Esophagus muscularis mucosa (tissue), 4 donors: ENCODE measurements at regions not wholly inside any gene's neighbourhood (a gene's known extent, or its start where the extent isn't known, plus 50 kb on each side); places are given as distances from the start of the nearest gene placed in this dataset.

Source experiments
- DNase-seq: peaks from one replicate; pipeline ENCODE4 v3.0.0-alpha.2; 2017; ENCODE audit errors: extremely low spot score
- H3K27ac ChIP-seq, 4 donors: fragments of 200-600 bp; sonication (generic); replicated peaks in 1 of 4; 1 replicate in 3 of 4; 2 replicates in 1 of 4; pipeline ENCODE4 v1.5.1; 2016 to 2019; ENCODE audit warnings: mild to moderate bottlenecking in 1 of 4
- H3K27me3 ChIP-seq, 4 donors: fragments of 200-600 bp; sonication (generic); one replicate each; pipeline versions ENCODE4 v1.5.1 to v1.6.0; 2016 to 2019
- H3K36me3 ChIP-seq, 4 donors: fragments of 200-600 bp; sonication (generic); one replicate each; pipeline ENCODE4 v1.5.1; 2016 to 2019
- H3K4me1 ChIP-seq, 4 donors: fragments of 200-600 bp; sonication (generic); one replicate each; pipeline ENCODE4 v1.5.1; 2016 to 2019
- H3K4me3 ChIP-seq, 4 donors: fragments of 200-600 bp; sonication (generic); 1 replicate in 2 of 4; 2 replicates in 2 of 4; pipeline ENCODE4 v1.5.1; 2016 to 2019; ENCODE audit warnings: mild to moderate bottlenecking in 4 of 4, moderate library complexity in 1 of 4
- H3K9me3 ChIP-seq, 4 donors: fragments of 200-600 bp; sonication (generic); 1 replicate in 3 of 4; 2 replicates in 1 of 4; pipeline ENCODE4 v1.5.1; 2016 to 2019
- CTCF ChIP-seq, 3 experiments: fragments of 200-600 bp in 2 of 3; fragments of 450-650 bp in 1 of 3; sonication (generic) in 2 of 3; IDR thresholded peaks; one replicate each; pipeline ENCODE4 v1.5.1; 2017 to 2019; ENCODE audit warnings: antibody characterized with exemption in 3 of 3, mild to moderate bottlenecking in 2 of 3, moderate library complexity in 1 of 3
- EP300 ChIP-seq: sonication (generic); formaldehyde crosslinking; IDR thresholded peaks from one replicate; pipeline ENCODE4 v1.6.1; 2017; ENCODE audit warnings: antibody characterized with exemption
- POLR2A ChIP-seq: fragments of 450-650 bp; IDR thresholded peaks from one replicate; pipeline ENCODE4 v1.6.1; 2017; ENCODE audit warnings: antibody characterized with exemption, moderate library complexity, mild to moderate bottlenecking, low read depth
- POLR2AphosphoS5 ChIP-seq, 2 donors: sonication (generic); formaldehyde crosslinking; IDR thresholded peaks; one replicate each; pipeline ENCODE4 v1.6.1; 2017; ENCODE audit warnings: antibody characterized with exemption in 2 of 2
- WGBS: methylation state at CpG from one replicate; pipeline ENCODE4 v1.1.5; 2018; 5-methylcytosine and 5-hydroxymethylcytosine counted together
- intact Hi-C: fragments of 100-400 bp; cut with DNase I; formaldehyde crosslinking; loops from one replicate; pipeline ENCODE4 v1.15.1; 2023

- no peaks in the 10 kb centered on the region for H3K36me3 ChIP-seq
- H3K4me3 ChIP-seq, result no peak overlapping the region
- WGBS, result 92% methylated on average over 8 of the region's 8 CpGs
- TF ChIP-seq POLR2A, result no peak
- no peak for TF ChIP-seq EP300
- no peak for TF ChIP-seq CTCF (IDR thresholded peaks at IDR 0.05)
- no peak for TF ChIP-seq POLR2AphosphoS5 (IDR thresholded peaks at IDR 0.05)
- no peak overlapping the region for H3K27ac ChIP-seq
- intact Hi-C loops, result no loop called here
- H3K4me1 ChIP-seq, result no peaks in the 10 kb centered on the region
- peaks cover 0 to 11% (median 0%) of the 10 kb centered on the region in 4 donors for H3K27me3 ChIP-seq
- DNase-seq, result no peak
- H3K9me3 ChIP-seq, result peaks cover 0 to 37% (median 17%) of the 10 kb centered on the region in 4 donors
These were observed 268.3 kb upstream of the SALL3 start for GRCh38 chr18:78711316-78711715.

- Histone ChIP-seq H3K4me3 (no peak overlapping the region), H3K27ac (no peak overlapping the region), H3K36me3 (no peaks in the 10 kb centered on the region), H3K9me3 (peaks cover 0 to 34% (median 17%) of the 10 kb centered on the region in 4 donors), H3K4me1 (no peaks in the 10 kb centered on the region), H3K27me3 (peaks cover 0 to 11% (median 0%) of the 10 kb centered on the region in 4 donors)
- 78% methylated on average over 3 of the region's 4 CpGs for WGBS
- intact Hi-C loops, result no loop called here
- TF ChIP-seq POLR2AphosphoS5 (IDR thresholded peaks at IDR 0.05), result no peak
- DNase-seq, result no peak
These were observed 267.6 kb upstream of the SALL3 start for GRCh38 chr18:78711971-78712370.

- peaks cover 0 to 25% (median 10%) of the 10 kb centered on the region in 4 donors for H3K9me3 ChIP-seq
- no peak overlapping the region for H3K4me3 ChIP-seq
- no peak for DNase-seq
- TF ChIP-seq POLR2A (no peak), EP300 (no peak), CTCF (IDR thresholded peaks at IDR 0.05) (no peak), POLR2AphosphoS5 (IDR thresholded peaks at IDR 0.05) (no peak)
- 28% methylated on average over 6 of the region's 6 CpGs for WGBS
- H3K27ac ChIP-seq, result no peak overlapping the region
- intact Hi-C loops, result no loop called here
- peaks cover 0 to 11% (median 0%) of the 10 kb centered on the region in 4 donors for H3K27me3 ChIP-seq
- H3K36me3 ChIP-seq, result no peaks in the 10 kb centered on the region
- H3K4me1 ChIP-seq, result no peaks in the 10 kb centered on the region
These were observed 266.5 kb upstream of the SALL3 start for GRCh38 chr18:78713069-78713468.

- Histone ChIP-seq H3K9me3 (peaks cover 0 to 18% (median 5%) of the 10 kb centered on the region in 4 donors), H3K27ac (no peak overlapping the region), H3K4me1 (no peaks in the 10 kb centered on the region), H3K4me3 (no peak overlapping the region), H3K36me3 (no peaks in the 10 kb centered on the region), H3K27me3 (peaks cover 0 to 11% (median 0%) of the 10 kb centered on the region in 4 donors)
- DNase-seq, result no peak
- 69% methylated on average over 9 of the region's 9 CpGs for WGBS
- TF ChIP-seq EP300 (no peak), CTCF (IDR thresholded peaks at IDR 0.05) (no peak), POLR2AphosphoS5 (IDR thresholded peaks at IDR 0.05) (no peak), POLR2A (no peak)
- intact Hi-C loops, result no loop called here
These were observed 265.9 kb upstream of the SALL3 start for GRCh38 chr18:78713726-78714125.

GRCh38 chr18:78716022-78716421, 263.6 kb upstream of the SALL3 start:
- H3K4me1 ChIP-seq, result peaks cover 0 to 8% (median 6%) of the 10 kb centered on the region in 4 donors
- intact Hi-C loops, result no loop called here
- WGBS, result 78% methylated on average over 8 of the region's 8 CpGs
- no peak overlapping the region for H3K27ac ChIP-seq
- peaks cover 0 to 7% (median 0%) of the 10 kb centered on the region in 4 donors for H3K9me3 ChIP-seq
- no peak overlapping the region for H3K4me3 ChIP-seq
- H3K36me3 ChIP-seq, result no peaks in the 10 kb centered on the region
- DNase-seq, result no peak
- peaks cover 0 to 6% (median 0%) of the 10 kb centered on the region in 4 donors for H3K27me3 ChIP-seq
- TF ChIP-seq EP300 (no peak), CTCF (IDR thresholded peaks at IDR 0.05) (no peak), POLR2AphosphoS5 (IDR thresholded peaks at IDR 0.05) (no peak), POLR2A (no peak)
